Coronary artery (tissue), 2 donors: ENCODE measurements at regions not wholly inside any gene's neighbourhood (a gene's known extent, or its start where the extent isn't known, plus 50 kb on each side); places are given as distances from the start of the nearest gene placed in this dataset.
"Not testable (repeated sequence)": the region's sequence is repeated elsewhere in the genome, so short reads cannot be mapped to it uniquely, and the experiment has no call there.

Experiments used
- DNase-seq: peaks from one replicate; pipeline ENCODE4 v3.0.0-alpha.2; 2017; ENCODE audit warnings: low spot score
- H3K27ac ChIP-seq, 2 donors: fragments of 200-600 bp; sonication (generic); one replicate each; pipeline ENCODE4 v1.5.1; 2016 to 2019
- H3K4me3 ChIP-seq: fragments of 200-600 bp; sonication (generic); 2 replicates; pipeline ENCODE4 v1.5.1; 2016; ENCODE audit warnings: mild to moderate bottlenecking, moderate library complexity
- CTCF ChIP-seq: fragments of 200-600 bp; sonication (generic); IDR thresholded peaks from one replicate; pipeline ENCODE4 v1.5.1; 2019; ENCODE audit warnings: antibody characterized with exemption

GRCh38 chr2:172308253-172308935 lies 119.0 kb upstream of the ITGA6 start:
- no peak overlapping the region for H3K27ac ChIP-seq
- TF ChIP-seq CTCF = no peak
- H3K4me3 ChIP-seq = no peak overlapping the region
- DNase-seq = no peak

DNA sequence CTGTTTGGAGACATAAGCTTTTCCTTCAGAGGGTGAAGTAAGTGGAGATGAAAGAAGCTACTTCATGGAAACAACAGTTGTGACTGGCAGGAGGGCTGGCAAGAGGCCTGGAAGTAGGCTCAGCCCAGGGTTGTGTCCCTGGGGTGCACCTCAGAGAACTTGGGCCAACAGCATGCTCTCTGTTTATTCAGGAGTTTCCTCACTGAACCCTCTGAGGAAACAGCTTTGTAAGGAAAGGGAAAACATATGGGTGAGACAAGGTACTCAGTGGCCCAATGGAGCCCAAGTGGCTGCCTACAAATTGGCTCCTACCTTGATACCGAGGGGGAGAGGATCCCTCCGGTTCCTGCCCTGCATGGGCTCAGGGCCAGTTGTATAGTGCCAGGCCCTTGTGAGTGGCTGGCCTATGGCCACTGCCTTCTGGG lies 115.5 kb upstream of the ITGA6 start:
- DNase-seq = no peak
- peak overlapping the region in 1 of 2 donors; percentile 11 for H3K27ac ChIP-seq
- no peak for TF ChIP-seq CTCF

DNA sequence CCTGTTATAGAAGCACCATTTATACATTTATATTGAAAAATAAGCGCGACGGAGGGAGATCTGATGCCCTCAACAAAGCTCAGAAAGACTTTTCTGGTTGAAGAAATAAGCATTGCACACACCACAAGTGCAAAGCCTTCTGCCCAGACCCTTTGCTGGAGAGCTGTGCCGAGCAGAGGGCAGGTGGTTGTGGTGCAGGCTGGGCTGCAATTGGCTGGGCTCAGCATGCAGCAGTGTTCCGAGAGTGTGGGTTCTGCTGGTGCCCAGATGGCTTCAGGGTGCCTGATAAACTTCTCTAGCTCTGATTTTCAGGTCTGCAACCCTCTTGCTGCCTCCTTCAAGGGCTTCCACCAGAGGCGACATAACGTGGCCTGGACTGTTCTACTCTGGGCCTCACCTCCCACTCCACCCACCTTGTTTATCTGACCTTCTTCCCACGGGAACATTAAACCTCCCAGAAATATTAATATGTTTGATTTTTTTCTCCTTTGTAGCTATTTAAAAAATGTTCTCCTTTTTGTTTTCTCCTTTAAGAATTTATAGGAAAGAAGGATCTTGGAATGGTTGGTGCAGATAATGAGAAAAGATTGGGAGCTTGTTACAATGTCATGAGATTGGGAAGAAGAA lies 113.6 kb upstream of the ITGA6 start:
- no peak for DNase-seq
- Histone ChIP-seq H3K27ac (no peak overlapping the region), H3K4me3 (no peak overlapping the region)
- no peak for TF ChIP-seq CTCF

More for the DNA sequence above, 115.5 kb upstream of the ITGA6 start:
- H3K4me3 ChIP-seq = no peak overlapping the region

- not testable (repeated sequence) for H3K4me3 ChIP-seq, H3K27ac ChIP-seq, DNase-seq
Observed at GRCh38 chr2:172315070-172315469, 112.3 kb upstream of the ITGA6 start.

GRCh38 chr2:172322049-172322448 lies 105.3 kb upstream of the ITGA6 start:
- no peak overlapping the region for H3K4me3 ChIP-seq
- no peak for DNase-seq
- no peak overlapping the region for H3K27ac ChIP-seq
- no peak for TF ChIP-seq CTCF

DNA sequence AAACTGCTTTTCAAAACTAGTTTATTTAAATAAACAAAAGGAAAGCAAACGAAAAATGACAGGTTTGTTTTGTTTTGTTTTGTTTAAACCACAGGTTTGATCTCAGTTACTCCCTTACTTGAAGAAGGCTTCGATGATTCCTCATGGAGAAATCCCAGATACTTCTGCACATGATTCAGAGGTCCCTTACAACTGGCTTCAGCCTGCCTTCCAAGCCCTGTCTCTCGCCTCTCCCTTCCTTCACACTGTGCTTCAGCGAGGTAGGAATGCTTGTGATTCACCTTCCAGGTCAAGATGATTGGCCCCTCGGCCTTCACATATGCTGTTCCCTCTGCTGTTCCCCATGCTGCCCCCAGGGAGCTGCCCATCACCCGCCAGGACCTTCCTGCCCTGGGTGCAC lies 104.1 kb upstream of the ITGA6 start:
- H3K27ac ChIP-seq = no peak overlapping the region
- TF ChIP-seq CTCF = no peak
- no peak overlapping the region for H3K4me3 ChIP-seq
- no peak for DNase-seq

DNA sequence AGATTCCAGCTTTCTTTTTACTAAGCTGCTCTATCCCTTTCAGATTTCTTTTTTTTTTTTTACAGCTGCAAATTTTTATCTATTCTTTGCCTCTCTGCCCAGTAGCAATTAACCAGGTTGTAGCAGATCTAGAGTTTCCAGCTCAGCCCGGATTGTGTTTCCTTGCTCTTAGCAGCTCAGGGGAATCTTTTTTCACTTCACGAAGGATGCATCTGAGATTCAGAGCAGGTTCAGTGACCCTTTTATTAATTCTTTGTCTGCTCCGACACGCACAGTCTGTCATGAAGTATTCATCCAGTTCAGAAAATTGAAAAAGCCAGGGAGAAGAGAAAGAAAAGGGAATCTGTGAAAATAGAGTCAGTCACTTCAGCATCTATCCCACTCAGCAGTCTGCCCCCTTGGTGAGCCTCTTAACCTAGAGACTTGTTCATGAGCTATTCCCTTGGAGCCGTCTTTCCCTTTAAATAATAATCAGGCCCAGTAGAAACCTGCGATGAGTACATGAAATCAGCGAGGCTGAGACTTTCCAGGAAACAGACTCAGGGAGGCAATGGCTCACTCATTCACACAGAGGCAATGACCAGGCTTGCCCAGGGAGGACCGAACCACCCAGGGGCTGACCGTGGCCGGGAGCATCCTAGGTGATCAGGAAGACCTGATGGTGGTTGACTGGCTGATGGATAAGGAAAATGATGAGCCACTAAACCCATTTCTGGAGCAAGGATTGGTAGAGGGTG lies 103.4 kb upstream of the ITGA6 start:
- no peak for TF ChIP-seq CTCF
- DNase-seq = no peak
- H3K27ac ChIP-seq = no peak overlapping the region
- no peak overlapping the region for H3K4me3 ChIP-seq
